ENCODE measurements at regions not wholly inside any gene's neighbourhood (a gene's known extent, or its start where the extent isn't known, plus 50 kb on each side); places are given as distances from the start of the nearest gene placed in this dataset.

- TF ChIP-seq EZH2 (IDR thresholded peaks at IDR 0.05; ENCODE audit: insufficient read depth, poor library complexity, severe bottlenecking) = no peak
- no peak for TF ChIP-seq EZH2phosphoT487 (IDR thresholded peaks at IDR 0.05; ENCODE audit: insufficient read depth, low read depth)
Observed at GRCh38 chr18:78611869-78612268, 367.7 kb upstream of the SALL3 start.
